ENCODE measurements at regions not wholly inside any gene's neighbourhood (a gene's known extent, or its start where the extent isn't known, plus 50 kb on each side); places are given as distances from the start of the nearest gene placed in this dataset.
A peak's percentile ranks its signal among the peaks of the same experiment; 100 is the strongest.

DNA sequence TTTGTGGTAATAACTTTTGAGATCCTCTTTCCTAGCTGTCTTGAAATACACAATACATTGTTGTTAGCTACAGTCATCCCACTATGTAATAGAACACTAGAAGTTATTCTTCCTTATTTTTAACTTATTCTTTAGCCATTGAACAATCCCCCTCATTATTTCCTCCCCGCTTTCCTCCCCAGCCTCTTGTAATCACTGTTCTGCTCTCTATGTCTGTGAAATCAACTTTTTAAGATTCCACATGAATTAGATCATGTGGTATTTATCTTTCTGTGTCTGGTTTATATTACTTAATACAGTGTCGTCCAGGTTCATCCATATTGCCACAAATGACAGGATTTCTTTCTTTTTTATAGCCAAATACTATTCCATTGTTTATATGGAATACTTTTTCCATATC lies 72.9 kb downstream of the SLC10A2 start:
- peak; percentile 21 for FAIRE-seq
- no peak for DNase-seq (ENCODE audit: insufficient read length, low spot score)

- DNase-seq (ENCODE audit: insufficient read length, low spot score), result no peak
- FAIRE-seq, result no peak
Observed at GRCh38 chr13:102984210-102984609, 82.0 kb downstream of the SLC10A2 start.

- DNase-seq (ENCODE audit: insufficient read length, low spot score) (no peak), FAIRE-seq (peak; percentile 39)
Observed at GRCh38 chr13:102983496-102983895, 82.7 kb downstream of the SLC10A2 start.

- DNase-seq (ENCODE audit: insufficient read length, low spot score) (no peak), FAIRE-seq (no peak)
Observed at GRCh38 chr13:102980331-102980982, 85.8 kb downstream of the SLC10A2 start.

- FAIRE-seq (no peak), DNase-seq (ENCODE audit: insufficient read length, low spot score) (no peak)
Observed at GRCh38 chr13:102978168-102978567, 88.0 kb downstream of the SLC10A2 start.

DNA sequence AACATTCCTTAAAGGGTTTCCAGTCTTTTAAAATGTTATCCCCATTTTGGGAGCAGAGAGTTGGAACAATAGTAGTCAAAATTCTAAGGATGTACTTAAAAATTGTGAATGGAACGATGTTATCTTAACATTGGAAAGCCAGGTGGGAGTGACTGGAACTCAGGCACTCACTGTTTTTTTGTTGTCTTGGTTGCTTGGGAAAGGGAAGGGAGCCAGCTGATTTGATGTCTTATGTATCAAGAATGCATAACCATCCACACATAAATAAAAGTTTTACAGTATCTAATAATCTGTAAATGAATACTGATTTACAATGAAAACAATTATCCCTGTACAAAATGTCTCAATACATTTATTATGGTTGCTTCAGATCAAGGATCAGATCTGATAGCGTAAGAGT lies 88.7 kb downstream of the SLC10A2 start:
- no peak for FAIRE-seq
- DNase-seq (ENCODE audit: insufficient read length, low spot score), result no peak

- no peak for DNase-seq (ENCODE audit: insufficient read length, low spot score)
- peak; percentile 48 for FAIRE-seq
Observed at GRCh38 chr13:102974317-102975087, 91.7 kb downstream of the SLC10A2 start.

DNA sequence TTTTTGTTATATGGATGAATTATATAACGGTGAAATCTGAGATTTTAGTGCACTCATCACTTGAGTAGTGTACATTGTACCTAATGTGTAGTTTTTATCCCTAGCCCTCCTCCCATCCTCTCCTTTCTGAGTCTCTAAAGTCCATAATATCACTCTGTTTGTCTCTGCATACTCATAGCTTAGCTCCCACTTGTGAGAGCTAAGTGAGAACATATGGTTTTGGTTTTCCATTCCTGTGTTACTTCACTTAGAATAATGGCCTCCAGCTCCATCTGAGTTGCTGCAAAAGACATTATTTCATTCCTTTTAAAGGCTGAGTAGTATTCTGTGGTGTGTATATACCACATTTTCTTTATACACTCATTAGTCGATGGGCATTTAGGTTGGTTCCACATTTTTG lies 94.0 kb downstream of the SLC10A2 start:
- DNase-seq (ENCODE audit: insufficient read length, low spot score) (no peak), FAIRE-seq (peak; percentile 70)

DNA sequence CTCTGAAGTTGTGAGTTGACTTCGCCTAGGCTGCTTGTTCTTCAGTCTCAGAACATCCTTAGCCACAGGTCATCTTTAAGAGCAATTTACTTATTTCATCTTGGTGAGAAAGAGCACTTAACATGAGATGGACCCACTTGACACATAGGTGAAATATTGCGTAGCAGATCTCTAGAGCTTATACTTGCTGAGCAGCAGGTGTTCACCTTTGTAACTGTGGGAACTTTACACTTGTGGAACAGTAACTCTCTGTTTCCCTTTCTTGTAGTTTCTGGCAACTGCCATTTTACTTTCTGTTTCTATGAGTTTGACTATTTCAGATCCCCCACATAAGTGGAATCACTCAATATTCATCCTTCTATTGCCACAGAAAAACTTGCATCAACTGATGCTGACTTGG lies 95.7 kb downstream of the SLC10A2 start:
- peak; percentile 36 for DNase-seq (ENCODE audit: insufficient read length, low spot score)
- FAIRE-seq, result peak; percentile 97

DNA sequence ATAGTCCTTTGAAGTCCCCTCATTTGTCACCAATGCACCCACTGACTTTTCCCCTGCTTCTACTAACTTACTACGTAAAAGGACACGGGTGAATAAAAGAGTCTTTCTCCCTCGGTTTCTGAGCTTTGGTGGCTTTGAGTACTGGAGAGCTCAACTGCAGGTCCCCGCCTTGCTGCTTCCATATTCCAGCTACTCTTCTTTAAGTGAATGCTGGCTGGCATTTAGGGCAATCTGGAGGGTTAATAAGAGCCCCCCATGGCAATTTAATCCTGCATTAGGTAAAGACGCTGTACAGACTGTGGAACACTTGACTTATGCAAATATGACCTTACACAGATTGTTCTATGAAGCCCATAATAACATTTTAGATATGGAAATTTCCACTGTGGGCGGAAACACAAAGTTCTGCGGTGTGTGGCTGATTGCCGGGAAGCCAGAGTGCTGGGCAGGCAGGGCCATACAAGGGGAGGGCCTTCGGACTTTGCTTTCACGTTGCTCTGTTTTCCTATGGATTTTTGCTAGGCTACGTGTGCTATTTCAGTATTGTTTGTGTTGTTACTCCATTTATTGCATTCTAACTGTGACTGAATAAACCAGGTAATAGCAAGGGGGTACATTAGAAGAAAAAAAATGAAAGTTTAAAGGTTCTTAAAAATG lies 97.5 kb downstream of the SLC10A2 start:
- FAIRE-seq (peak; percentile 82), DNase-seq (ENCODE audit: insufficient read length, low spot score) (no peak)

GRCh38 chr13:102965802-102966201 lies 100.4 kb downstream of the SLC10A2 start:
- FAIRE-seq, result peak; percentile 80
- DNase-seq (ENCODE audit: insufficient read length, low spot score), result no peak

DNA sequence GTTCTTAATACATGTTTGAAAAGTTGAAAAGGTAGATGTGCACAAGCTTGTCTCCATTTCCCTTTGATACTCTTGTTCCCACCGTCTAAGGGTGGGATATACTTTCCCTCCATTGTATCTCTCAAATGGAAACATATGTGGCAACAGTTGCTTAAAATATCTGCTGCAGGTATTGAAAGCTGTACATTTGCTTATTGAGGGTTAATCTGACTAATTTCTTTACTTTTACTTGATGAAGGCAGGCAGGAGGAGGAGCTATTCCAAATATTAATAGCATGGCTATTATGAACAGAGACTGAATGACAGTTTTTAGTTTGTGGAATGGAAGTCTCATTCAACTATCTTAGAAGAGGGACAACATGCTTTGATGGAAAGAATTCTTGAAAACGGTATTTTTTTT lies 103.8 kb downstream of the SLC10A2 start:
- FAIRE-seq (no peak), DNase-seq (ENCODE audit: insufficient read length, low spot score) (no peak)

- no peak for DNase-seq (ENCODE audit: insufficient read length, low spot score)
- peak; percentile 21 for FAIRE-seq
Observed at GRCh38 chr13:102960959-102961358, 105.3 kb downstream of the SLC10A2 start.

GRCh38 chr13:102956449-102956848 lies 109.8 kb downstream of the SLC10A2 start:
- FAIRE-seq (no peak), DNase-seq (ENCODE audit: insufficient read length, low spot score) (no peak)

DNA sequence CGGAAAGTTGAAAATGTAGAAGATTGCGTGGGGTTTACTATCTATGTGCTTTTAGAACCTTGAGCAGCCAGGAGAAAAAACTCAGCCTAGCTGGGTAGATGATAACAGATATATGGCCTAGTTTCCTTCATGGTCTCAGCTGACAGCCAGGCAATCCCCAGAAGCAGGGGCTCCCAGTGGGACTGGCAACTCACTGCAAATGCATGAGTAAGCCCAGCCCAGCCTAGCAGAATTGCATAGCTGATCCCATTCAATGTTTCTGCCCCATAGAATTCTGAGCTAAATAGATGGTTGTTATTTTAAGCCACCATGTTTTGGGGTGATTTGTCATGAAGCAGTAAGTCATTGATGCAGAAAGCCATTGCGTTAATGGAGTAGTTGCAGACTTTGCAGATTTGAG lies 108.5 kb downstream of the ERCC5 start:
- FAIRE-seq (no peak), DNase-seq (ENCODE audit: insufficient read length, low spot score) (no peak)

GRCh38 chr13:102951808-102952207 lies 106.0 kb downstream of the ERCC5 start:
- FAIRE-seq (no peak), DNase-seq (ENCODE audit: insufficient read length, low spot score) (no peak)

DNA sequence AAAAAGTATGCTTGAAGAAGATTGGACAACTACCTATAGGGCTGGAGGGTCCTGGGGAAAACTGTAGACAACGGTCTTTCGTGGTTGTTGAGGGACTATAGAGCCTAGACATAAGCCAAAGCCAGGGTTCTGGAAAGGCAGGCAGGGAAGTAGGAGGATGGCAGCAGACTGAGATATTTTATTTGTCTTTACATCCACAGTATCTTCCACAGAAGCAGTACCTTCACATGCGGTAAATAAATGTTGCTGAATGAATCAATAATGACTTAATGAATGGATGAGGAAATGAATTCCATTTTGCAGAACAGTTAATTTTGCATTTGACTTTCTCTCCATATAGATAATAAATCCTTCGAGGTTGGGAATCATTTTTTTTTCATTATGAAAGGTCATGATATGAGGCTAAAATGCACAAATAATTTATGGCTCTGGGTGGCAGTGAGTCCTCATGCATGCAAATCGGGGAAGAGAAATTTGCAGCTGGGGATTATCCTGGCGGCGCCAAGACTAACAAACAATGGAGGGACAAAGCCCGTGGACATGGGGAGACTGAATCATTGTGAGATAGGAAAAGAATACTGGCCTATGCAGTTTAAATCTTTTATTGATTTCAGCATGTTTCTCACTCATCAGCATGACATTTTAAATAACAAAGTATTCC lies 102.0 kb downstream of the ERCC5 start:
- FAIRE-seq, result no peak
- DNase-seq (ENCODE audit: insufficient read length, low spot score), result no peak

- FAIRE-seq (no peak), DNase-seq (ENCODE audit: insufficient read length, low spot score) (no peak)
Observed at GRCh38 chr13:102945886-102946285, 100.1 kb downstream of the ERCC5 start.

DNA sequence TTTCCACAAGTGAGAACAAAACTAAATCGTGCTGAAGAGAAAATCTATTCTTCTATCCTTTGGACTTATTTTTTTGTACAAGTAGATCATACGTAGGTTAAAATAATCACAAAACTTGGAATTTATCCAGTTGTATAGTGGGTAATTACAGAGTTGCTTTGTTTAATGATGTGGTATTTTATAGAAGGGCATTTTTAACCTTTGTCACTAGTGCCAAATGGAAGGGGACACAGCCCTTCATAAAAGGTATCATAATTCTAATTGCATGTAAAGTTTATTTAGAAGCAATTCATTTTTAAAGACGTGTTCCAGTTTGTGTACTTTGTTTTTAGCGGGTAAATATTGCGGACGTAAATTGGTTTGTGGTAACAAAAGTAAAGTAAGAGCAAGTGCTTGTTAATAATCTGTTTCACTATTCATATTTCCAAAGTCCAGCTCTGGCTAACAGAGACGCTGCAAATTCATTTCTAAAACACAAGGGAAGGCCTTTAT lies 99.5 kb downstream of the ERCC5 start:
- DNase-seq (ENCODE audit: insufficient read length, low spot score) (no peak), FAIRE-seq (no peak)

GRCh38 chr13:102944821-102945220 lies 99.0 kb downstream of the ERCC5 start:
- FAIRE-seq (no peak), DNase-seq (ENCODE audit: insufficient read length, low spot score) (no peak)

GRCh38 chr13:102940770-102941169 lies 94.9 kb downstream of the ERCC5 start:
- no peak for DNase-seq (ENCODE audit: insufficient read length, low spot score)
- no peak for FAIRE-seq

Measured in GM19239 (cell line).